ENCODE measurements at regions not wholly inside any gene's neighbourhood (a gene's known extent, or its start where the extent isn't known, plus 50 kb on each side); places are given as distances from the start of the nearest gene placed in this dataset.
"Not testable (repeated sequence)": the region's sequence is repeated elsewhere in the genome, so short reads cannot be mapped to it uniquely, and the experiment has no call there.

DNA sequence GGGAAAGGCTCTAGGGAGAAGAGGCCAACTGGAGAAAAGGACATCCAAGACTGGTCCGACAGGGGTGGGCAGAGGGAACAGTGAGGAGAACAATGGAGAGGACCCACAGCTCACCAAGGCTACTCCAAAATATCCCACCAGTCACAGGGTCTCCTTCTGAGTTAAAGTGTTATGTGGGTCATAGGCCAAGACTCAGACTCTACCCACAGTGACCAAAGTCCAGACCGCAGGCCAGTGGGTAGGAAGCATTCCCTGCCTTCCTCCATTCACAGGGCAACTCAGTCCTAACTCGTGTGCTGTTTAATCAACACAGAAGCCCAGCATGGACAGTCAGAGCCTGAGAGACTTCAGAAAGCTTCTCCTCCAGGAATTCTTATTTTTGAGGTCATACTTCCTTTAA, 260.6 kb downstream of the SMAD2 start:
- DNase-seq = no peak

DNA sequence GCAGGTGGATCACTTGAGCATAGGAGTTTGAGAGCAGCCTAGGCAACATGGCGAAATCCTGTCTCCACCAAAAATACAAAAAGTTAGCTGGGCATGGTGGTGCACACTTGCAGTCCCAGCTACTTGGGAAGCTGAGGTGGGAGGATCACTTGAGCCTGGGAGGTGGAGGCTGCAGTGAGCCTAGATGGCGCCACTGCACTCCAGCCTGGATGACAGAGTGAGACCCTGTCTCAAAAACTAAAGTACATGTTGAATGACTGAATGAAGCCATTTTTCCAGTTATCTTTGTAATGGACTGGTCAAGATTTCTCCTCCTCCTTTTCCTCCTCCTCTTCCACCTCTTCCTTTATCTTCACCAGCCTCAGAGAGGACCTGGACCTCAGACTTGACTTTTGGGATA, 272.0 kb downstream of the SMAD2 start:
- DNase-seq = no peak

- DNase-seq = no peak
Measured at GRCh38 chr18:47654988-47655387, 275.5 kb downstream of the SMAD2 start.

DNA sequence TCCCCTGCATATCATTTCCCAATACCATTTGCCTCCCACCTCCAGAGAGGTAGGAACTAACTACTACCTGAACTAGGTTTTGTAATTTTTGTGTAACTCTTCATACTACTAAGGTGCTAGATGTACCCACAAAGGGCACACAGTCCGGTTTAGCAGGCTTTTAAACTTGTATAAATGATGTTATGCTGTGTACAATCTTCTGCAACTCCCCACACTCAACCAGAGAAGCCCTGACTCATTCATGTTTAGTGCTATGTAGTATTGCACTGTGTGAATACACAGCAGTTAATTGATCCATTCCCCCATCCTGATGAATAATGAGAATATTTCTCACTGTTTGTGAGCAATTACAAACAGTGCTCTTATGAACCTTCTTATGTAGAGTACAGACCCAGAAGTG, 285.6 kb downstream of the SMAD2 start:
- DNase-seq = no peak

GRCh38 chr18:47637551-47637950, 292.9 kb downstream of the SMAD2 start:
- DNase-seq = not testable (repeated sequence)

DNA sequence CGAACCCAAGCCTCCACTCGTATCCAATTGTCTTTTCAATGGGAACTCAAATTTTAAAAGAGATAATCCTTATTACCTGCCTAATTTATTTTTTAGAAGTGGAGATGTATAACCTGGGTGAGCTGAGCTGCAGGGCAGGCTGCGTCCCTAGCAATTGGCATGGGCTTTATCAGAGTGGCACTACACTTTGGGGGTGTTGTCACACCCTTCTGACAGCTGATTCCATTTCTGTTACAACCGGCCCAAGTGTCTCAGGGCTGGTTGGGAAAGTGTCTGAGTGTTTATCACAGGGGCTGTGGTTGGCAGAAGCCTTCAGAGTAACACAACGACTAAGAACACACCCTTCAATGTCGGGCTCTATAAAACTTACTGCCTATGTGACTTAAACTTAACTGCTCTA, 295.0 kb downstream of the SMAD2 start:
- no peak for DNase-seq

DNA sequence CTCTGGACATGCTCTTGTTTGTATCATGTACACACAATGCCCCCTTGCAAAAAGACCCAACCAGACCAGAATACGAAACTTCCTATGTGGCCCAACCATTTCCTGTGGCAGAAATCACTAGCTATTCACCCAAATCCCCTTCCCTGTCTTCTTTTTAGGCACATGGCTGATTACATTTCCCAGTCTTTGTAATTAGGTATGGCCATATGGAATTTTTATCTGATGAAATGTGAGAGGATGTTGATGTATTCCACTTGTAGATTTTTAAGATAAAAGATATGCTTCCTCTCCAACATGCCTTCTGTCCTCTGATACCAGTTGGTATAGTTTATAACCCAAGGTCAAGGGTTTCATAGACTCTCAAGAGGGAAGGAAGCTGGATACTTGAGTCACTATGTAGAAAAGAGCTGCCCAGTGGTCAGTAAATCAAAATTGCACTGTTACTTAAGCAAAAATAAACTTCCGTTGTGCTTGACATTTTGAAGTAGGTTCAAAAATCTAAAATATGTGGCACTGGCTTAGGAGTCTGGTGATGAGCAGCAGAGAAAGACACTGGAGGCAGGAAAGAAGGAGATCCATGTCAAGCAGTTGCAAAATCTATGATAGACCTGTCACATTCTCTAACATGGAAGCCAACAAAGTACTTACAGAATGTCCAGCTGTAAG, 297.4 kb downstream of the SMAD2 start:
- no peak for DNase-seq

GRCh38 chr18:47628893-47629292, 301.6 kb downstream of the SMAD2 start:
- no peak for DNase-seq

DNA sequence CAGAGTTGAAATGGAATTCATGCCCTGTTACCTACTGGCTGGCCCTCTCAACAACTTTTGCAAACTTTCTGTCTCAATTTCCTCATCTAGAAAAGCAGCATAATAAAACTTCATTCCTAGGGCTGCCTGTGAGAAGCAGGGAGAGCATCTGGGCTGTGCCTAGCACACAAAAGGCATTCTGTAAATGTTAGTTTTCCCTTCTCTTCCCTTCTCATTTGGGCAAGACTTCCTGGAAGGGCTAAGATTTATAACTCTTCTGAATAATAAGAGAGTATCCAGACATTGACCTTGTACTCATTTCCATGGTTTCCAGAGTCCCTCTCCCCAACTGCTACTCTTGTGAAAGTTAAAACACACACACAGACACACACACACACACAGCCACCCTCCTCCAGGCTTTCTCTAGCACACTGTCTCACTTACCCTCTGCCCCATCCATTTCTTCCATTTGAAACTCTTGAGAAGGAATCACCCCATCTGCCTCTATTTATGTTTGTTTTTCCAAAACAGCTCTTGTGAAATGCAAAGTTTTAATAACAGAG, 302.1 kb downstream of the SMAD2 start:
- DNase-seq = no peak

- no peak for DNase-seq
Measured at GRCh38 chr18:47627030-47627429, 303.4 kb downstream of the SMAD2 start.

DNA sequence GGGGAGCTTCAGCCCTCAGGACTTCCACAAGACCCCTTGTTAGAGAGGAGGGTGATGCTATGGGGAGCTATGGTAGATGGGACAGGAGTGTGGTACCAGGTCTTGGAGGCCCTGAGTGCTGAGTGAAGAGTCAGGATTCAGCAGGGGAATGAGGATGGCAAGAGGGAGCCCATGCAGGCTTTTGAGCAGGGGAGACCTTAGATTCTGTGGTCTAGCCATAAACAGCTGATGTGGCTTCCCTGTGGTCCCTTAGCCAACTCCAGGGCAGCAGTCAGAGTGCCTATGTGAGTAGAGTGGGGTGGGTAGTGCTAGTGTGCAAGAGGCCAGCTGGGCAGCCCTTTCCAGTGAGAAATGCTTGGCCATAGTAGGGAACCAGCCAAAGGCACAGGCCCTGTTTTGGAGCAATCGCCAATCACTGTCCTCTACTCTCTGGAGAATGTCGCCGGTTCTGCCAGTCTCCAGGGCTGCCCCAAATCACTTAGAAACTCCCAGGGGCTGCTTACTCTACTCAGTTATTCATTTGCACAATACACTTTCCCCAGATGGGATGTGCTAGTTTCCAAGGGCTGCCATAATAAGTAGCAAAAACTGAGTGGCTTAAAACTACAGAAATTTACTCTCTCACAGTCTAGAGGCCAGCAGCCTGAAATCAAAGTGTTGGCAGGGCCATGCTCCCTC, 310.5 kb downstream of the SMAD2 start:
- no peak for DNase-seq

- no peak for DNase-seq
Measured at GRCh38 chr18:47618758-47619157, 311.7 kb downstream of the SMAD2 start.

DNA sequence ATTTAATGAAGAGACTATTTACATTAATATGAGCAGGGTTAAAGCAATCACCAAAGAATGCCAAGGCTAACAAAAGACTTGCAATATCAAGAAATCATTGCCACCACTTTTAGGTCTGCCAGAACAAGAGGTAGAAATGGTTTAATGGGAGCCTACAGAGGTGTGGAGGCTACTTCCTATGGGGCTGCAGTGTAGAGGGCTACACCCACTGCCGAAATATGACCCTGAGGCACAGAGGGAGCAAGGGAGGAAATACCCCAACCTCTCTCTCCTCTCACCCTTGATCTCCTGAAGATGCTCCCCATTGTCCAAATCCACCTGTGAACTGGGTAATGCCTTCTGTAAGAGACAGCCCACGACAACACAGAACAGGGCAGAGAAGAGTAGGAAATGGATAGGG, 315.4 kb downstream of the SMAD2 start:
- no peak for DNase-seq

- DNase-seq = no peak
Measured at GRCh38 chr18:47613929-47614328, 316.5 kb downstream of the SMAD2 start.

DNA sequence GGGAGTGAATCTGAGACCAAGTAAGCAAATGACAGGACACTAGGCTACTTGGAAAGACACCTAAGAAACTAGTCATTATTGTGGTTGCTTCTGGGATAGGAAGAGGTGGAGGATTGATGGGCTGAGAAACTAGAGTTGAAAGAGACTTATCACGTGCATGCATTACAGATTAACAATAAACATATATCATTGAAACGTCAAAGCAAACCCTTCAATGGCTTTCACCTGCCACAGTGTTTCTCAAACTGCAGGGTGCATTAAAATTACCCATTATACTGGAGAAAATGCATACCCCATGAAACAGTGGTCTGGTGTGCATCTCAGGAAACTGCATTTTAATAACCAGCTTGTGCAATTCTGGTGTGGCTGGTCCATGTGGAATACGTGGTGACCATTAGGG, 318.8 kb downstream of the SMAD2 start:
- no peak for DNase-seq

DNA sequence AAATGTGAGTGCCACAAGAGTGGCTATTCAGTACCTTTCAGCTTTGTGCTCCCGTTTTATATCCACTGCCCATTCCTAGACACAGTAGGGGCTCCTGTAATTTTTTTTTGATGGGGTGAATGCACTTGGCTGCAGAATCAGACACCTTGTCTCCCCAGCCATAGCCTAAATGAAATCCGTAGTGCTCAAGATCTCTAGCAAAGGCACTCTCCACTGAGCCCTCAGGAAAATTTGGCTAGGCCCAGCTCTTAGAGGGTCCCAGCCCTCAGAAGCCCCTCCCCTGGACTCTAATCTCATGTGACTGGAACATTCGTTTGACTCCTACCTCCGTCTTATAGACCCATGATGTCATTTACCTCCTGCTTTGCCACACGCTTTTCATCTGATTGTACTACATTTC, 323.9 kb downstream of the SMAD2 start:
- no peak for DNase-seq

DNA sequence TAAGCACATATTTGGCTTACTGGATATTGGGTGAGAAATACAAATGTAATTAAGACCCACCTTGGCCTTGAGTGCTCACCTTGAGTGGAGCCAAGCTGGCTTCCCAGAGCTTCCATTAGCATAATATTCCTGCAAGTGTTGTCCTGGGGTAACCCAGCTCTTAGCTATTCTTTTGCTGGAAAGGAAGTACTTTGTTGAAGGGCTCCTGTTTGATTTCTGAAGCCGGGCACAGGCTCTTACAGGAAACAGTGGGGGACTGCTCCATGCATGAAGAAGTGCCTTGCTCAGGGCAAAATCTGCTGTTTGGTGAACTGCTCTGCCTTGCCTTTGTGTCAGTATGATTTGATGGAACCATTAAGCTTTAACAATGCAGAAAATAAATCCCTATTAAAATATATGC, 325.4 kb downstream of the SMAD2 start:
- DNase-seq = no peak

- no peak for DNase-seq
Measured at GRCh38 chr18:47604021-47604420, 326.4 kb downstream of the SMAD2 start.

DNA sequence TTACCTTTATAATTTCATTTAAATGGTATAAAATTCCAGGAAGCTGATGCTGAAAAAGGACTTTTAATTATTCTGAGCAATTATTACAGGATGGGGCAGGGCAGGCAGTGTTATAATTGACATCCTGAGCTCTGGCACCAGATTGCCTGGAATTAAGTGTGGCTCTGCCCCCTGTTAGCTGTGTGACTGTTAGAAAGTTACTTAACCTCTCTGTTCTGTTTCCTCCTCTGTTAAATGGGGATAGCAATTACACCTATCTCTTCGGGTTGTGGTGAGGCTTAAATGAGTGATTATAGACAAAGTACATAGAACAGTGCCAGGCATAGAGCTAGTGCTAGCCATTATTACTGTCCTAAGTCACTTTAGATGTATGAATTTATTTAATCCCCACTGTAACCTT, 327.3 kb downstream of the SMAD2 start:
- no peak for DNase-seq

- no peak for DNase-seq
Measured at GRCh38 chr18:47602273-47602897, 328.1 kb downstream of the SMAD2 start.

GRCh38 chr18:47601581-47602272, 328.7 kb downstream of the SMAD2 start:
- no peak for DNase-seq

- peak; percentile 34 for DNase-seq
Measured at GRCh38 chr18:47595831-47596501, 334.5 kb downstream of the SMAD2 start.

GRCh38 chr18:47594621-47595086, 335.8 kb downstream of the SMAD2 start:
- no peak for DNase-seq

Measured in suppressor macrophage treated with lipopolysaccharide for 4 hours (primary cell).